ENCODE measurements at regions not wholly inside any gene's neighbourhood (a gene's known extent, or its start where the extent isn't known, plus 50 kb on each side); places are given as distances from the start of the nearest gene placed in this dataset.
"Not testable (repeated sequence)": the region's sequence is repeated elsewhere in the genome, so short reads cannot be mapped to it uniquely, and the experiment has no call there.

DNA sequence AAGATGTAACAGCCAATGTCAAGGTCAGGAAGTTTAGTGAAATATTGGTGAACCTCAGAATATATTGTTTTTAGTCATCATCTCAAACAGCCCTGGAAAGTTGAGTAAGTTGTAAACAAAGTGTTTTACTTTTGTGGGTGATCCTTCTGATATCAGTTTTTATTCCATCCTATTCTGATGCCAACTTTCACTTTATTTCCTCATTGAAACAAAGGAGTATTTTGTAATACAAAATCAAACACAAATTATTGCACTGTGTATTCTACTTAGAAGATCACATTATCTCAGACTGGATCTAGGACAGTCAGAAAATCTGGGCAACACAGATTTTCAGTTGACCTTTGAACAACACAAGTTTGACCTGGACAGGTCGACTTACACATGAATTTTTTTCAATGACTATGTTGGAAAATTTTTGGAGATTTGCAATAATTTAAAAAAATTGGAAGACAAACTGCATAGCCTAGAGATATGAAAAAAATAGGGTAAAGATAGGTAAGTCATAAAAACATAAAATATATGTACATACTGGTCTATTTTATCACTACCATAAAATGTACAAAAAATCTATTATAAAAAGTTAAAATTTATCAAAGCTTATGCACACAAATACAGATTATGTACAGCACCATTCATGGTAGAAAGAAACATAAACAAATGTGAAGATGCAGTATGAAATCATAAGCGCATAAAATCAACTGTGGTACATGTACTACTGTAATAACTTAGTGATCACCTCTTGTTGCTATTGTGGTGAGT is 709.1 kb upstream of the FAM241A start:
- Histone ChIP-seq H3K36me3 (replicated peaks in 1 of 2; ENCODE audit: control insufficient read depth in 1 of 2, insufficient read depth in 2 of 2, low read length in 2 of 2) (no peaks in the 10 kb centered on the region), H3K9me3 (replicated peaks in 1 of 2; ENCODE audit: control insufficient read depth in 1 of 2, insufficient read depth in 1 of 2, low read length in 2 of 2) (no peaks in the 10 kb centered on the region), H3K4me1 (ENCODE audit: control insufficient read depth in 1 of 2, insufficient read depth in 2 of 2, low read length in 2 of 2) (no peaks in the 10 kb centered on the region), H3K4me3 (replicated peaks in 1 of 3; ENCODE audit: low read depth in 2 of 3, low read length in 3 of 3) (no peak overlapping the region), H3K27ac (ENCODE audit: low read depth in 1 of 2, low read length in 2 of 2) (no peak overlapping the region), H4K20me1 (ENCODE audit: insufficient read depth, low read length) (no peaks in the 10 kb centered on the region), H3K79me2 (ENCODE audit: insufficient read depth, low read length) (no peaks in the 10 kb centered on the region), H2AFZ (ENCODE audit: insufficient read depth, low read depth, low read length, poor library complexity, severe bottlenecking) (no peak overlapping the region), H3K9ac (ENCODE audit: insufficient read depth, low read length, poor library complexity, severe bottlenecking) (no peak overlapping the region), H3K4me2 (replicated peaks; ENCODE audit: extremely low read depth, low read length, poor library complexity, severe bottlenecking) (no peak overlapping the region), H3K27me3 (ENCODE audit: control insufficient read depth in 2 of 2, insufficient read depth in 2 of 2, low read length in 2 of 2) (no peaks in the 10 kb centered on the region)
- H3K9me3 Mint-ChIP-seq: peaks cover 0 to 5% (median 0%) of the 10 kb centered on the region in 7 donors
- H3K27ac Mint-ChIP-seq: no peak overlapping the region
- TF ChIP-seq, protein P1, sequence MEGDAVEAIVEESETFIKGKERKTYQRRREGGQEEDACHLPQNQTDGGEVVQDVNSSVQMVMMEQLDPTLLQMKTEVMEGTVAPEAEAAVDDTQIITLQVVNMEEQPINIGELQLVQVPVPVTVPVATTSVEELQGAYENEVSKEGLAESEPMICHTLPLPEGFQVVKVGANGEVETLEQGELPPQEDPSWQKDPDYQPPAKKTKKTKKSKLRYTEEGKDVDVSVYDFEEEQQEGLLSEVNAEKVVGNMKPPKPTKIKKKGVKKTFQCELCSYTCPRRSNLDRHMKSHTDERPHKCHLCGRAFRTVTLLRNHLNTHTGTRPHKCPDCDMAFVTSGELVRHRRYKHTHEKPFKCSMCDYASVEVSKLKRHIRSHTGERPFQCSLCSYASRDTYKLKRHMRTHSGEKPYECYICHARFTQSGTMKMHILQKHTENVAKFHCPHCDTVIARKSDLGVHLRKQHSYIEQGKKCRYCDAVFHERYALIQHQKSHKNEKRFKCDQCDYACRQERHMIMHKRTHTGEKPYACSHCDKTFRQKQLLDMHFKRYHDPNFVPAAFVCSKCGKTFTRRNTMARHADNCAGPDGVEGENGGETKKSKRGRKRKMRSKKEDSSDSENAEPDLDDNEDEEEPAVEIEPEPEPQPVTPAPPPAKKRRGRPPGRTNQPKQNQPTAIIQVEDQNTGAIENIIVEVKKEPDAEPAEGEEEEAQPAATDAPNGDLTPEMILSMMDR (IDR thresholded peaks at IDR 0.05): no peak
- H3K36me3 Mint-ChIP-seq: no peaks in the 10 kb centered on the region
- WGBS (ENCODE audit: insufficient coverage): no CpG with 5 or more reads among the region's 2 CpGs
- H3K4me3 Mint-ChIP-seq: no peak overlapping the region
- DNase-seq: no peak
- peaks cover 0 to 2% (median 0%) of the 10 kb centered on the region in 3 donors for H3K27me3 Mint-ChIP-seq (ENCODE audit: low read depth in 3 of 3)
- intact Hi-C loops (cut with micrococcal nuclease): no loop called here
- H3K4me1 Mint-ChIP-seq: no peaks in the 10 kb centered on the region

DNA sequence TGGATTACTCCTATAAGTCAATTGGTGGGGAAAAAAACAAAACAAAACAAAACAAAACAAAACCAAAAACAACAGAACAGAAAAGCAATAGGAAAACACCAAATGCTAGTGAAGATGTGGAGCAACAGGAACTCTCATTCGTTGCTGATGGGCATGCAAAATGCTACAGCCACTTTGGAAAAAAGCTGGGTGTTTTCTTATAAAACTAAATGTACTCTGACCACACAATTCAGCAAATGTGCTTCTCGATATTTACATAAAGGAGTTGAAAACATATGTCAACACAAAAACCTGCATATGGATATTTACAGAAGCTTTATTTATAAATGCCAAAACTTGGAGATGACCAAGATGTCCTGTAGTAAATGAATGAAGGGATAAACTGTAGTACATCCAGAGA is 703.6 kb upstream of the FAM241A start:
- peaks cover 0 to 4% (median 0%) of the 10 kb centered on the region in 7 donors for H3K9me3 Mint-ChIP-seq

DNA sequence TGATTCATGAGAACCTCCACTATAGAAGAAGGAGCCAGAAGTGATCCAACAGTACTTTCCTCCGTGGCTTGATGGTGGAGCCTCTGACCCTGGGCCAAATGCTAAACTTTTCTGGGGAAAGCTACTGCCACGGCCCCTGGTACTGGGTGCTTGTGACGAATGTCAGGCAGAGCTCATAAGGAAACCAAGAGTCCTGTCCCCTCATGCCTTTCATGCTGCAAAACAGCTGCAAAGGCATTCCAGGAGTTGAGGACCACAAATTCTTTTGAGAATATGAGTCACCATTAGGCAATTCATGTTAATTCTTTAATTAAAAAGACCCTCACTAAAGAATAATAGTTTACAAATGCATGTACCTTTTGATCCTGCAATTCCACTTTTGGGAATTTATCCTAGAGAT is 700.4 kb upstream of the FAM241A start:
- H3K4me2 ChIP-seq (replicated peaks; ENCODE audit: extremely low read depth, low read length, poor library complexity, severe bottlenecking); H3K27ac Mint-ChIP-seq; H3K9me3 Mint-ChIP-seq; H3K27ac ChIP-seq (ENCODE audit: low read depth in 1 of 2, low read length in 2 of 2); H3K4me1 ChIP-seq (ENCODE audit: control insufficient read depth in 1 of 2, insufficient read depth in 2 of 2, low read length in 2 of 2); H3K27me3 ChIP-seq (ENCODE audit: control insufficient read depth in 2 of 2, insufficient read depth in 2 of 2, low read length in 2 of 2); H3K27me3 Mint-ChIP-seq (ENCODE audit: low read depth in 3 of 3); H3K4me3 ChIP-seq (replicated peaks in 1 of 3; ENCODE audit: low read depth in 2 of 3, low read length in 3 of 3); H3K4me3 Mint-ChIP-seq; H2AFZ ChIP-seq (ENCODE audit: insufficient read depth, low read depth, low read length, poor library complexity, severe bottlenecking); DNase-seq; H3K36me3 ChIP-seq (replicated peaks in 1 of 2; ENCODE audit: control insufficient read depth in 1 of 2, insufficient read depth in 2 of 2, low read length in 2 of 2); H3K79me2 ChIP-seq (ENCODE audit: insufficient read depth, low read length); intact Hi-C loops (cut with micrococcal nuclease); H3K9me3 ChIP-seq (replicated peaks in 1 of 2; ENCODE audit: control insufficient read depth in 1 of 2, insufficient read depth in 1 of 2, low read length in 2 of 2); H4K20me1 ChIP-seq (ENCODE audit: insufficient read depth, low read length); H3K9ac ChIP-seq (ENCODE audit: insufficient read depth, low read length, poor library complexity, severe bottlenecking); H3K4me1 Mint-ChIP-seq; H3K36me3 Mint-ChIP-seq: not testable (repeated sequence)
- 100% methylated on average over 1 of the region's 3 CpGs for WGBS (ENCODE audit: insufficient coverage)

More for the DNA sequence above, 703.6 kb upstream of the FAM241A start:
- H3K36me3 Mint-ChIP-seq: no peaks in the 10 kb centered on the region
- Histone ChIP-seq H3K4me2 (replicated peaks; ENCODE audit: extremely low read depth, low read length, poor library complexity, severe bottlenecking) (no peak overlapping the region), H3K27me3 (ENCODE audit: control insufficient read depth in 2 of 2, insufficient read depth in 2 of 2, low read length in 2 of 2) (no peaks in the 10 kb centered on the region), H3K9me3 (replicated peaks in 1 of 2; ENCODE audit: control insufficient read depth in 1 of 2, insufficient read depth in 1 of 2, low read length in 2 of 2) (no peaks in the 10 kb centered on the region), H3K4me1 (ENCODE audit: control insufficient read depth in 1 of 2, insufficient read depth in 2 of 2, low read length in 2 of 2) (no peaks in the 10 kb centered on the region), H3K79me2 (ENCODE audit: insufficient read depth, low read length) (no peaks in the 10 kb centered on the region), H3K4me3 (replicated peaks in 1 of 3; ENCODE audit: low read depth in 2 of 3, low read length in 3 of 3) (no peak overlapping the region), H3K27ac (ENCODE audit: low read depth in 1 of 2, low read length in 2 of 2) (no peak overlapping the region), H4K20me1 (ENCODE audit: insufficient read depth, low read length) (no peaks in the 10 kb centered on the region), H3K9ac (ENCODE audit: insufficient read depth, low read length, poor library complexity, severe bottlenecking) (no peak overlapping the region), H2AFZ (ENCODE audit: insufficient read depth, low read depth, low read length, poor library complexity, severe bottlenecking) (no peak overlapping the region), H3K36me3 (replicated peaks in 1 of 2; ENCODE audit: control insufficient read depth in 1 of 2, insufficient read depth in 2 of 2, low read length in 2 of 2) (no peaks in the 10 kb centered on the region)
- DNase-seq: no peak
- H3K27me3 Mint-ChIP-seq (ENCODE audit: low read depth in 3 of 3): no peaks in the 10 kb centered on the region
- intact Hi-C loops (cut with micrococcal nuclease): no loop called here
- no peak overlapping the region for H3K4me3 Mint-ChIP-seq
- no peaks in the 10 kb centered on the region for H3K4me1 Mint-ChIP-seq
- H3K27ac Mint-ChIP-seq: no peak overlapping the region
- TF ChIP-seq, protein P1 (IDR thresholded peaks at IDR 0.05): no peak
- no CpG with 5 or more reads among the region's 2 CpGs for WGBS (ENCODE audit: insufficient coverage)

Data from CD14-positive monocyte (primary cell).